ENCODE measurements at regions not wholly inside any gene's neighbourhood (a gene's known extent, or its start where the extent isn't known, plus 50 kb on each side); places are given as distances from the start of the nearest gene placed in this dataset.

DNA sequence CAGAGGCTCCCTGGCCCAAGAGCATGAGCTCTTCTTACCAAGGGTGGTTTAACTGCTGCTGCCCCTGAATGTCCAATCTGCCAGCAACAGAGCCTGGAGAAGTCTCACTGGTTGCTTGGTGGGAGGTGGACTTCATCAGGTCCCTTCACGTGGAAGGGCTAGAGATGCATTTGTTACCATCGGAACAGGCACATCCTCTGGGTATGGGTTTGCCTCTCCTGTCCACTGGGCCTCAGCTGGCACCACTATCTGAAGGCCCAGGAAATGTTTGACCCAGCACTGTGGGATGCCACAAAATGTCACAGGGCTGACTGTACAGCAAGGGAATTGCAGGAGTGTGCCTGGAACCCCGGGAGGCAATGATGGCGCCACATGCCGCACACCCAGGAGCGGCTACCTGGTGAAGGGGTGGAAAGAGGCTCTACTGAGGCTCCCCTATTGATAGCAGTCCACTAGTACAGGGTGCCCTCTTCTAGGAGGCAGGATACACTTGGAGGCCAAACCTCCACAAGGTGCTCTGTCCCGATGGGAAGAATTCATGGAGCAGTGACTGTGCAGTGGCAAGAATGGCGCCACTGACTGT, 603.1 kb upstream of the MGMT start:
- TF ChIP-seq, protein P1, sequence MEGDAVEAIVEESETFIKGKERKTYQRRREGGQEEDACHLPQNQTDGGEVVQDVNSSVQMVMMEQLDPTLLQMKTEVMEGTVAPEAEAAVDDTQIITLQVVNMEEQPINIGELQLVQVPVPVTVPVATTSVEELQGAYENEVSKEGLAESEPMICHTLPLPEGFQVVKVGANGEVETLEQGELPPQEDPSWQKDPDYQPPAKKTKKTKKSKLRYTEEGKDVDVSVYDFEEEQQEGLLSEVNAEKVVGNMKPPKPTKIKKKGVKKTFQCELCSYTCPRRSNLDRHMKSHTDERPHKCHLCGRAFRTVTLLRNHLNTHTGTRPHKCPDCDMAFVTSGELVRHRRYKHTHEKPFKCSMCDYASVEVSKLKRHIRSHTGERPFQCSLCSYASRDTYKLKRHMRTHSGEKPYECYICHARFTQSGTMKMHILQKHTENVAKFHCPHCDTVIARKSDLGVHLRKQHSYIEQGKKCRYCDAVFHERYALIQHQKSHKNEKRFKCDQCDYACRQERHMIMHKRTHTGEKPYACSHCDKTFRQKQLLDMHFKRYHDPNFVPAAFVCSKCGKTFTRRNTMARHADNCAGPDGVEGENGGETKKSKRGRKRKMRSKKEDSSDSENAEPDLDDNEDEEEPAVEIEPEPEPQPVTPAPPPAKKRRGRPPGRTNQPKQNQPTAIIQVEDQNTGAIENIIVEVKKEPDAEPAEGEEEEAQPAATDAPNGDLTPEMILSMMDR (IDR thresholded peaks at IDR 0.05; ENCODE audit: low read length, missing control alignments): no peak
- no peak for DNase-seq (ENCODE audit: low read depth)
- no peak overlapping the region for H3K4me3 ChIP-seq (replicated peaks; ENCODE audit: low read depth, low read length)

GRCh38 chr10:128864554-128865295, 602.3 kb upstream of the MGMT start:
- TF ChIP-seq, protein P1 (IDR thresholded peaks at IDR 0.05; ENCODE audit: low read length, missing control alignments): no peak
- H3K4me3 ChIP-seq (replicated peaks; ENCODE audit: low read depth, low read length): no peak overlapping the region
- no peak for DNase-seq (ENCODE audit: low read depth)

DNA sequence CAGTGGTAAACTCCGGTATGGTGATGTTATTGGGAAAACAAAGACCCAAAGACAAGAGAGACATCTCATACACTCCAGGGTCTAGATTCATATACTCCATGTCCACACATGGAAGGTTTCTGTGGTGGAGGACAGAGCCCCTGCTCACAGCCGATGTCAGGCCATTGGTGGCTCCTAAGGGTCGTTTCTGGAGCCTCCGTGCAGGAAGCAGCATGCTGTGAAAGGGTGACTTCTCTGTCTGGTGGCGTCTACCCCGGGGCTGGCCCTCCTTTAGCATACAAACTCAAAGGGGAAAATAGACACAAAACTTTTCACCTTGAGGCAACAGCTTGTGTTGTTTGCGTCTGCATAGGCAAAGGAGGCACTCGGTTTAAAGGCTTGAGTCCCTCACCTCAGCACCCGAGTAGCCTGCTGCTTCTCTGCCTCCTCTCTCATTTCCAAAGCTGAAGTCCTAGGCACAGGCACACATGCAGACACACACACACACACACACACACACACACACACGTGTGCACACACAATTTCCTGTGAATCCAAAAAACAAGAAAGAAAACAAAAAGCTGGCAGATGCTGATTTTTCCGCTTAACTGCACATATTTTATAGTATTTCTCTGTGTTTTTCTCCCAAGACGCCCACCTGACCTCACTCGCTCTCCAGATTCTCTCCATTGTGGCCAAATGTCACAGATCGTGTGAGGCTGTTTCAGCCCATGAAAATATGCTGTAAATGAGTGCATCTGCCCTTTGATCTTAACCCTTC, 601.4 kb upstream of the MGMT start:
- H3K4me3 ChIP-seq (replicated peaks; ENCODE audit: low read depth, low read length): no peak overlapping the region
- no peak for DNase-seq (ENCODE audit: low read depth)
- TF ChIP-seq, protein P1 (IDR thresholded peaks at IDR 0.05; ENCODE audit: low read length, missing control alignments): no peak

DNA sequence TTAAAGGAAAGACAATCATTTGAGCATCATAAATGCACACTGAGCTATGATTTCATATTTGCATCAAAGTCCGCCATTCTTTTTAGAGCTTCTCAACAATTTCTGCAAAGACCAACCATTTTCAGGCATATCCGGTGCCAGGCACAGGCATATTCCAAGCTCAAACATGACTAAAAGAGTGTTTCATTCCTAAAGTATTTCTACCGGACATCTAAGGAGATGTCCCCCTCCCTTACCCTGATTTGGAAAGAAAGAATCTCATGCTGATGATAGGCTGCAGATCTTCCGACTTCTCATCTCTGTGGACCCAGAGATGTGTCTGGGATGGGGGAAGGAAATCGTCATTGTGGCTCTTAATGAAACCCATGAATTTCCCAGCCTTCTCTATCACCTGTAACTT, 600.5 kb upstream of the MGMT start:
- TF ChIP-seq, protein P1 (IDR thresholded peaks at IDR 0.05; ENCODE audit: low read length, missing control alignments): no peak
- H3K4me3 ChIP-seq (replicated peaks; ENCODE audit: low read depth, low read length): no peak overlapping the region
- DNase-seq (ENCODE audit: low read depth): no peak

GRCh38 chr10:128867210-128867609, 599.8 kb upstream of the MGMT start:
- no peak for DNase-seq (ENCODE audit: low read depth)
- H3K4me3 ChIP-seq (replicated peaks; ENCODE audit: low read depth, low read length): no peak overlapping the region
- TF ChIP-seq, protein P1 (IDR thresholded peaks at IDR 0.05; ENCODE audit: low read length, missing control alignments): no peak

GRCh38 chr10:128867819-128868218, 599.2 kb upstream of the MGMT start:
- TF ChIP-seq, protein P1 (IDR thresholded peaks at IDR 0.05; ENCODE audit: low read length, missing control alignments): no peak
- H3K4me3 ChIP-seq (replicated peaks; ENCODE audit: low read depth, low read length): no peak overlapping the region
- no peak for DNase-seq (ENCODE audit: low read depth)

Data from fibroblast of pulmonary artery (primary cell).